T1000 (cell line): ENCODE measurements at regions not wholly inside any gene's neighbourhood (a gene's known extent, or its start where the extent isn't known, plus 50 kb on each side); places are given as distances from the start of the nearest gene placed in this dataset.
"Not testable (repeated sequence)": the region's sequence is repeated elsewhere in the genome, so short reads cannot be mapped to it uniquely, and the experiment has no call there.

Experiments
- DNase-seq: peaks from one replicate; lab custom pipeline; 2025; ENCODE audit warnings: mixed read lengths; lab: John Stamatoyannopoulos, UW

GRCh38 chr12:124070394-124071074 lies 97.5 kb downstream of the ZNF664 start:
- DNase-seq: peak; percentile 62

DNA sequence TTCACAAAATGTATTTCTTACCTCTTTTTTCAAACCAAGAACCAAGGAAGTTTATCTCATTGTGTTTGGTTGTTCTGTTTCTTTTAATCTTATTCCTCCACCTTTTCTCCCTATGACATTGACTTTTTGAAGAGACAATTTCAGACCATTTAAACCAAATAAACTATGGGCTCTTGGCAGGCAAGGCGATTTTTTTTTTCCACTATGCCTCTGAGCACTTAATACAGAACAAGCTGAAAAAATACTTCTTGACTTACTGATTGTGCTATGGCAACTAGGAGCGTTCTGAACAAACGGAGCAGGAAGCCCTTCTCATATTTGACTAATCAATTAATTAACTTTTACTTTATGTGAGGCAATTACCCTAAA lies 98.0 kb downstream of the ZNF664 start:
- DNase-seq: no peak

DNA sequence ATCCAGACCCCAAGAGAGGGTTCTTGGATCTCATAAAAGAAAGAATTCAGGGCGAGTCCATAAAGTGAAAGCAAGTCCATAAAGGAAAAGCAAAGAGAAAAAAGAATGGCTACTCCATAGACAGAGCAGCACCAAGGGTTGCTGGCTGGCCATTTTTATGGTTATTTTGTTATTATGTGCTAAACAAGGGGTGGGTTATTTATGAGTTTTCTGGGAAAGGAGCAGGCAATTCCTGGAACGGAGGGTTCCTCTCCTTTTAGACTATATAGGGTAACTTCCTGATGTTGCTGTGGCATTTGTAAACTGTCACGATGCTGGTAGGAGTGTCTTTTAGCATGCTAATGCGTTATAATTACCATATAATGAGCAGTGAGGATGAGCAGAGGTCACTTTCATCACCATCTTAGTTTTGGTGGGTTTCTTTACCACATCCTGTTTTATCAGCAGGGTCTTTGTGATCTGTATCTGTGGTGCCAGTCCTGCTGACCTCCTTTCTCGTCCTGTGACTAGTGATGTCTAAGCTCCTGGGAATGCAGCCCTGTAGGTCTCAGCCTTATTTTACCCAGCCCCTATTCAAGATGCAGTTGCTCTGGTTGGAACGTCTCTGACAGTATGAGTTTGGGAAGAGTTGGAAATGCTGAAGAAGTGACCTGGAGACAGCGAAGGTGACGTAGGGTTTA lies 100.5 kb downstream of the ZNF664 start:
- no peak for DNase-seq

GRCh38 chr12:124075841-124076240 lies 102.8 kb downstream of the ZNF664 start:
- DNase-seq: no peak

DNA sequence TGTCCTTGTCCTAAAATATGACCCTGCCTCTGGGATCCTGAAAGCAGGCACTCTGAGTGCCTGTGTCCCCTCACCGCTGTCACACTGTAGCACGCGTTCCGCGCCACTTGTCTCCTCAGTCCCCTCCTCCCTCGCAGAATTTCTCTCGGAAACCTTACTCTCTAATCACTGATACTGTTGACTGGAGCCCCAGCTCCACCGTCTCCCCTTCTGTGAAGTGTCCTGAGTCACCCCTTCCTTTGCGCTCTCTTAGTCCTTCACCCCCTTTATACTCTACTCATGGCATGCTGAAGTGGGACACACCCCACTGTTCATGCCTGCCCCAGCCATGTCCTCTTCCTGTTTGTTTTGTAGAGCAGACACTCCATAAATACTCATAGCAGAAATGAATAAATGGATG lies 104.7 kb downstream of the ZNF664 start:
- DNase-seq: no peak

- no peak for DNase-seq
These were observed 105.8 kb downstream of the ZNF664 start for GRCh38 chr12:124078800-124079199.

DNA sequence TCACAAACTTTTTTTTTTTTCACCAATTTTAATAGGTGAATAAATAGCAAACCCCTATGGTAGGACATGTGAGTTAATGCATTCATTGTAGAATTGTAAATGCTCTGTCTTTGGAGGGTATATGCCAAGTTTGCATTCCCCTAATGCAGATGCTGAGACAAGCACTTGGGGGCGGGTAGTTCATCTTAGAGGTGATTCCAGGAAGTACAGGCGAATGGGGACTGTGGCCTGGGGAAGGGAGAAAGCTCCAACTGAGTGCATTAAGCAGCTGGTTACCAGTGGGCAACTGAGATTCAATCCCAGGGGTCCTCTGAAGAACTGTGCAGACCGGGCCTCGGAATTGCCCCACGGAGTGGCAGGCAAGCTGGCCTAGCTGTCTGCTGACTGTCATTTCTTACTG lies 107.6 kb downstream of the ZNF664 start:
- no peak for DNase-seq

DNA sequence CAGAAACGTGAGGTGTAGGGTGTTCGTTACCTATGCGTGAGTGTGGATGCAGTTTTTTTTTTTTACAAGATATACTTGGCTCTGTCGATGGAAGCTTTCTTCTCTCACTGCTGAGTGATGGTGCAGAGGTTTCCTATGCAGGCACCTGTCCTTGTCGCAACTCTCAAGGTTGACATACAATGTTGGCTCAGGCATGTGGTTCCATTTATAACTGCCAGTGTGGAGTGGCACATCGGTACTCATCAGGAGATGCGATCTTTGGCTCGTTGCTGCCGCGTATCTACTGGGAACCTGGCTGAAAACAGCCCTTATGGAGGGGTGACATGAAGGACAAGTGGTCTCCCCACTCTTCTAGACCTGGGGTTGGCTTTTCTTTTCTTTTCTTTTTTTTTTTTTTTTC lies 109.0 kb downstream of the ZNF664 start:
- no peak for DNase-seq

DNA sequence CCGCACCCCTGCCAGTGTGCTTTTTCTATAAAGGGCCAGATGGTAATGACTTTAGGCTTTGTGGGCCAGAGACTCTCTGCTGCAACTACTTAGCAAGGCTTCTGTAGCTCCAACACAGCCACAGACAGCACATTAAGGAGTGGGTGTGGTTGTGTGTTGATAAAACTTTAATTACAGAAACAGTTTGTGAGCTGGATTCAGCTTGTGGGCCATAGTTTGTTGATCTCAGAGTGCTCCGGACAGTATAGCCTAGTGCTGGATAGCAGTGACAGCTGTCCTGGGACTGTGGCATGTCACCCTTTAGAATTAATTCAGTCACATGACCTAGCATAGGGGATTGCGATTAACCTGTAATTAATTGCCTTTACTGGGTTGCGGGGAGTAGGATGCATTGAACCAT lies 109.7 kb downstream of the ZNF664 start:
- DNase-seq: no peak

DNA sequence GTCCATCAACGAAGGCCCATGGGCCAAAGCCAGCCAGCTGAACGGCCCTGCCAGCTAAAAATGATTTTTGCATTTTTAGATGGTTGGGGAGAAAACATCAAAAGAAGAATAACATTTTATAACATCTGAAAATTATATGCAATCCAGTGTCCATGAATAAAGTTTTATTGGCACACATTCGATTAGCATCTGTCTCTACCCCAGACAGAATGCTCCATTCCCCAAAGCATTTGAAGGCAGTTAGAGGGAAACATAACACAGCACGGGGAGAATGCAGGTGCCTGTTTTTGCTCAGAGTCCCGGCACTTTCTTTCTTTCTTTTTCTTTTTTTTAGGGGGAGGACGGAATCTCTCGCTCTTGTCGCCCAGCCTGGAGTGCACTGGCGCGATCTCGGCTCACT lies 110.7 kb downstream of the ZNF664 start:
- no peak for DNase-seq

GRCh38 chr12:124085419-124086296 lies 112.6 kb downstream of the ZNF664 start:
- no peak for DNase-seq

DNA sequence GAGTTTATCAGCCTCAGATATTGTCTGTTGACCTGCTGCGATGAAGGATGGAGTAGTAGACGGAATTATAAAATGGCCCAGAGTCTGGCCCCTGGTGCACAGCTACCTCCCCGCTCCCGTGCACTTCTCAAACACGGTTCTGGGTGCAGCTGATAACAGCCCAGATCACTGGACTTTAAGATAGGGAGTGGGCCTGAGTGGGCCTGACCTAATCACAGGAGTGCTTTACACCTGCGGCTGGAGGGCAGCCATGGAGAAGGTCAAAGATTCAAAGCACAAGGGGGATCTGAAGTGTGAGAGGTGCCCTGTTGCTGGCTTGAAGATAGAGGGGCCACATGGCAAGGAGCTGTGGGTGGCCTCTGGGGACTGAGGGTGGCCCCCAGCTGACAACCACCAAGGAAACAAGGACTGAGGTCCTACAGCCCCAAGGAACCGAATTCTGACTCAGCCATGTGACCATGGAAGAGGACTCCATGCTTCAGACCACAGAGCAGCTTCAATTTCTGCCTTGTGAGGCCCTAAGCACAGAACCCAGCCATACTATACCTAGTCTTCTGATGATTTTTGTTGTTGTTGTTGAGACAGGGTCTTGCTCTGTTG lies 113.4 kb downstream of the ZNF664 start:
- DNase-seq: no peak

DNA sequence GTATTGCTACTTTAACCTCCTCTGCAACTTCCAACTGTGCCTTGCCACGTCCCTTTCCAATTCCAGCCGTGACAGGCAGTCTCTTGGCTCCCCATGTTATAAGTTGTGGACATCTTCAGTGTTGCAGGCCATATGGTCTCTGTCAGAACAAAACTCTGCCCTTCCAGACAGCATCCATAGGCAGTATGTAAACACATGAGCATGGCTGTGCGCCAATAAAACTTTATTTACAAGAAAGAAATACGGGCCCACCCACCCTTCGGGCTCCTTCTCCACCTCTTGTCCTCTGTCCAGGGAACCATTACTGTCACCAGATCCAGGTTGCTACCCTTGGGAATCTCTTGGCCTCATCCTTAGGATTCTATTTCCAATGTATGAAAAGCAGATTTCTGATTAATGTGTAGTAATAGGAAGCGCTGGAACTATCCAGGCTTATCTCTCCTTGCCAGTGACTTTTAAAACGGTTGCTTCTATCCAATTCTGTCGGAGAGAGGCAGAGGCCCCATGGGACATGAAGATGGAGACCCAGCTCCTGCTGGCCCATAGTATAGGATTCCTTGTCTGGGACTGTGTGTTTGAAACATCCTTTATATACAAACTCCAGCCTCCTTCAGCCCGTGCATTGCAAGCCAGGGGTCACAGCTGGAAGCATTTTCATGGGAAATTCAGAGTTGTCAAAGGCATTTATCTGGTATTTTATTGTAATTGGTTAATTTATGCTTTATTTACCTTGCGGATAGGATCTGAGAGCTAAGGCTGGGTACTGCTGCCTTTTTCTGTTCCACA lies 114.4 kb downstream of the ZNF664 start:
- DNase-seq: no peak

- no peak for DNase-seq
These were observed 115.3 kb downstream of the ZNF664 start for GRCh38 chr12:124088217-124088907.

GRCh38 chr12:124089181-124089914 lies 116.3 kb downstream of the ZNF664 start:
- DNase-seq: not testable (repeated sequence)

GRCh38 chr12:124091835-124092234 lies 118.8 kb downstream of the ZNF664 start:
- DNase-seq: no peak

- DNase-seq: not testable (repeated sequence)
These were observed 119.5 kb downstream of the ZNF664 start for GRCh38 chr12:124092532-124092931.

GRCh38 chr12:124093297-124093696 lies 120.3 kb downstream of the ZNF664 start:
- no peak for DNase-seq

- no peak for DNase-seq
These were observed 121.2 kb downstream of the ZNF664 start for GRCh38 chr12:124094188-124094587.

DNA sequence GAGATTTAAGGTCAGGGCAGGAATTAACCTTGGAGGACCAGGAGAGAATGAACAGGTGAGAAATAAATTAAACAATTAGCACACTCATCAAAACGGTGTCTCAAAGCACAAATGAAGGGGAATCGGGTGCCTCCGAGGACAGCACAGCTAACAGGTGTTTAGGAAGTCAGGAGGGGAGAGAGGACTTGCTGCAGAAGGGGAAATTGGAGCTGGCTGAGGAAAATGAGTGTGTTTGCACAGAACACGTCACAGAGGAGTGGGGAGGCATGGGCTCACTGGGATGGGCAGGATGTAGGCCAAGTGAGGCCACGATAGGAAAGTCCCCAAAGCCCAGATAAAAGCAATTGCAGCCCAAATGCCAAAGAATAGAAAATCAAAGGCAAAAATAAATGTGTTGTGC lies 121.7 kb downstream of the ZNF664 start:
- DNase-seq: no peak
